RWPE1 (cell line): ENCODE measurements at regions not wholly inside any gene's neighbourhood (a gene's known extent, or its start where the extent isn't known, plus 50 kb on each side); places are given as distances from the start of the nearest gene placed in this dataset.

Source experiments
- CTCF ChIA-PET: fragments of 350-600 bp; sonication (Branson Sonifier 250); formaldehyde crosslinking; extraction: SDS; loops from one replicate; lab custom pipeline; 2021; lab: Yijun Ruan, JAX
- POLR2A ChIA-PET: fragments of 400-600 bp; formaldehyde crosslinking; extraction: SDS; loops from one replicate; lab custom pipeline; 2020; ENCODE audit warnings: antibody characterized with exemption; ENCODE audit not compliant: low non-redundant PET; lab: Yijun Ruan, JAX
- DNase-seq: peaks from one replicate; pipeline ENCODE4 v3.0.0; 2012; ENCODE audit warnings: low spot score
- H3K27ac ChIP-seq: fragments of 450-650 bp; 2 replicates; pipeline ENCODE4 v1.5.1; 2017
- TF ChIP-seq, protein P1 (sequence below): fragments of 450-650 bp; conservative IDR thresholded peaks from 2 replicates; pipeline ENCODE4 v1.5.1; 2017; ENCODE audit warnings: low read depth, mild to moderate bottlenecking

DNA sequence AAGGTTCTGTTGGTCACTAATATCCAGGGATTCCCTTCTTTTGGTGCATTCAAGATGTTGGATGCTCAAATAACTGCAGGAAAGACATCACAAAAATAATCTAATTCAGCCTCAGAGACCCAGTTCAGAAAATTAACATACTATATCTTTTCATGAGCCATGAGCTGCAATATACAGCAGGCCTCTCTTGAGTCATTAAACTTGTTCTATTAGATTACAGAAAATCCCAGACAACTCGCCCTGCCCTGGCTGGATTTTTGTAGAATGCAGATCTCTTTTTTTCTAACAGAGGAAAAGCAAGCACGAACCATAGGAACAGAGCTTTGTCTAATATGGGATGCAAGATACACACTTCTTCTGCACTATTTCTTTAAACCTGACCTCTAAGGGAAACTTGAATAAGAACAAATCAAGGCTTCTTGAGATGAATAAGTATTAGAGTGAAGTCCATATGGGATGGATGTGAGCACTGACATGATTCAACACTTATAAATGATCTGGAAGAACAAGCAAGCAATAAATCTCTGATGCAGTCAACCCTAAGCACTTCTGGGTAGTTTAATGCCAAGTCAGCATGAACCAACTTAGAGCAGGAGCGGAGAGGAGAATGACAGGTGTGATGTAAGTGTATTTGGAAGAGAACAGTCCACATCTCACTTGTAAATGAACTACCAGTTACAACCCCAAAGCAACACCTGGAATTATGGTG is 70.7 kb upstream of the GNAO1 start:
- DNase-seq = no peak
- TF ChIP-seq, protein P1, sequence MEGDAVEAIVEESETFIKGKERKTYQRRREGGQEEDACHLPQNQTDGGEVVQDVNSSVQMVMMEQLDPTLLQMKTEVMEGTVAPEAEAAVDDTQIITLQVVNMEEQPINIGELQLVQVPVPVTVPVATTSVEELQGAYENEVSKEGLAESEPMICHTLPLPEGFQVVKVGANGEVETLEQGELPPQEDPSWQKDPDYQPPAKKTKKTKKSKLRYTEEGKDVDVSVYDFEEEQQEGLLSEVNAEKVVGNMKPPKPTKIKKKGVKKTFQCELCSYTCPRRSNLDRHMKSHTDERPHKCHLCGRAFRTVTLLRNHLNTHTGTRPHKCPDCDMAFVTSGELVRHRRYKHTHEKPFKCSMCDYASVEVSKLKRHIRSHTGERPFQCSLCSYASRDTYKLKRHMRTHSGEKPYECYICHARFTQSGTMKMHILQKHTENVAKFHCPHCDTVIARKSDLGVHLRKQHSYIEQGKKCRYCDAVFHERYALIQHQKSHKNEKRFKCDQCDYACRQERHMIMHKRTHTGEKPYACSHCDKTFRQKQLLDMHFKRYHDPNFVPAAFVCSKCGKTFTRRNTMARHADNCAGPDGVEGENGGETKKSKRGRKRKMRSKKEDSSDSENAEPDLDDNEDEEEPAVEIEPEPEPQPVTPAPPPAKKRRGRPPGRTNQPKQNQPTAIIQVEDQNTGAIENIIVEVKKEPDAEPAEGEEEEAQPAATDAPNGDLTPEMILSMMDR = no peak
- CTCF ChIA-PET = interaction anchor here (0.5 to 0.6 kb wide), 2 partner anchors 129 to 160 kb away, joined by 3 to 4 read pairs; no protein-coding TSS in a partner anchor
- POLR2A ChIA-PET = no interaction called here
- H3K27ac ChIP-seq = no peak overlapping the region

DNA sequence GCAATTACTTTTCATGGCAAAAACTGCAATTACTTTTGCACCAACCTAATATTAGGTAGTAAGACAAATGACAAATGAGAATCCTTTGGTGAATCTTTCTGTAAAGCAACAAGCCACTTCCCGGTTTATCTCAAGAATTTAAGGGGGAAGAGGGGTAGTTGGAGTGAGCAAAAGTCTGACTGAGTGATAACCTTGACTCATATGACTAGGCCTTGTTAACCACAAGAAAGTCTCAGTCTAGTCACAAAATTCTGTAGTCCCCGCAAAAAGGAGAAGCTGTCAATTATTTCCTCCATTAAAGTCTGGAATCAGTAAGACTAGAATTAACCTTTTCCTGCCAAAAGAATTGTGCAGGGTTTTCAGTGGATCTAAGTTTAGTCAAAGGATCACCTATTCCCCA is 72.2 kb upstream of the GNAO1 start:
- ChIA-PET POLR2A (no interaction called here), CTCF (no interaction called here)
- no peak overlapping the region for H3K27ac ChIP-seq
- DNase-seq = no peak
- TF ChIP-seq, protein P1 = no peak

DNA sequence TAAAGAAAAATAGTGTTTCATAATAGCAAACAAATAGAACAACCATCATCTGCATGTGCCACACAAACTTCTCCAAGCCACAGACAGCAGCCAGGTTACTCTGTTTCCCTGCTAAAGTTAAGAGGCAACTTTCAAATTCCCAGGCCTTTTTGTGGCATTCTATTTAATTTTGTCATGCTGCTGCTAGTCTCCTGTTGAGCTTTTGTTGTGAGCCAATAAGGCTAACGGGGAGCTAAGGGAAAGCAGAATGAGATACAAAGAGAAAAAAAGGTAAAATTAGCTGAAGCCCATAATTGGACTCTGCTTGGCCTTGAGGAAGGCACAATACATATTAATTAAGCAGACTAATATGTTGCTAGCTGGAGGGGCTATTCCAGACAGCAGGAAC is 74.7 kb upstream of the GNAO1 start:
- TF ChIP-seq, protein P1 = no peak
- no peak for DNase-seq
- POLR2A ChIA-PET = no interaction called here
- no peak overlapping the region for H3K27ac ChIP-seq
- CTCF ChIA-PET = no interaction called here

DNA sequence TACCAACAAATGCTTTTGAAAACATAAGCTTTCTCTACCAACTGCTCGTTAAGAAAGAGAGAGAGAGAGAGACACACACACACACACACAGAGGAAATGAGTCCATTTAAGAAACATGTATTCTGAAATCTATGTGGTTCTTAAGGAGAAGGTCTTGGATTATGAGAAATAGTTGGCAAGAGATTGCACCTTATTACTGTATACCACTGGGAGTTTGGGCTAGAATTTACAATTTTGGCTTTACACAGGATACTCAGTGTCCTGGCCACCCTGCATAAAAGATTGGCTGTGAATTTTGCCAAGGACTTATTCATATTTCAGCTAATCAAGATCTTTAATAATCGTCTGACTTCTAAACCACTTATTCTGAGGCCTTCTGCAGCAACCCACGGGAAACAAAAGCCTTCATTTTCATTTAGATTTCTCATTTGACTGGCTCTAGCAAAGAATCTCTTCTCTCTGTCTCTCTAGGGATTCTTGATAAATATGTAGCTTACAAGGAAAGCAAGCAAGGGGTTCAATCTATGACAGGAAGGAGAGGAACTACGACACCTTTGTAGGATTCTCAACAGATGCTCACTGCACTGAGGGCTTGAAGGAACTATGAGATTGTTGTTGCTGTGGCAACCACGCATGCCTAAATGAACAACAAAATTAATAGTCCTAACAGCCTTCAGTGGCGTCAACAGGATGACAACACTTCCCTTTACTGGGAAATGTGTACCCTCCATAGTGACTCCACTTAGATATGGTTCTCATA is 75.3 kb upstream of the GNAO1 start:
- TF ChIP-seq, protein P1 = no peak
- POLR2A ChIA-PET = no interaction called here
- H3K27ac ChIP-seq = no peak overlapping the region
- DNase-seq = no peak
- CTCF ChIA-PET = no interaction called here

DNA sequence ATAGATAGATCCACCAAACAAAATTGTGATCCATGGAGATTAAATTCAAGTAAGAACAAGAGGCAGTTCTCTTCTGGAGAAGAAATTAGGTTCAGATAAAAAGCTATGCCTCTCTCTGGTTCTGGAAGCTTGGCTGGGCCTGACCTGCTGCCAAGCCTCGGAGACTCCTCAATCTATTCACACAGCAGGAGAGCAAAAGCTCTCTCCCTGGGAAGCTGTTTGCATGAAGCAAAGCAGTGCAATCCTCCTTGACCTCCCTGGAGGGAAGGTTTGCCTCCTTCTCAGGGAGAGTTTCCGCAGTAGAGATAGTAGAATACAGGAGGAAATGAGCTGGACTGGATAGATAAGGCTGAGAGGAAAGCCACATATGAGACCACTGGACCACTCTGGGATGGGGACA is 78.1 kb upstream of the GNAO1 start:
- TF ChIP-seq, protein P1 = no peak
- CTCF ChIA-PET = interaction anchor here (0.7 kb wide), 1 partner anchor 15 kb away, joined by 5 read pairs; no protein-coding TSS in a partner anchor
- DNase-seq = no peak
- POLR2A ChIA-PET = no interaction called here
- no peak overlapping the region for H3K27ac ChIP-seq

DNA sequence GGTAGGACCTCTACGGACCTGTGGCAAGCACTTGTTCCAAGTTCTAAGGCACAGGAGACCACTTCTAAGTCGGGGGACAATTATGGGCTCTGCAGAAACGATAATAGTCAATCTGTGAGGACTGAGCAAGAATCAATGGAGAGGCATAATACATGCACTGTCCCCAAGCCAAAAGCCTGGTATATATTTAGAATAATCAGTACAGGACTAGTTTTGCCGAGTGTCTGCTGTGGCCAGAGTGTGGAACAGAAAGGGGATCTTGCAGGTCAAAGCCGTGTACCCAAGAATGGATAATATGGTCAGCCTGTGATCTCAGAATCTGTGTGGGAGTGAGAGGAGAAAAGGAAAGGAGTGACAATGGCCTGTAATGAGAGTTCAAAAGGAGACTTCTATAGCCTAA is 80.2 kb upstream of the GNAO1 start:
- ChIA-PET POLR2A (no interaction called here), CTCF (interaction anchor here (0.7 kb wide), 1 partner anchor 208 kb away, joined by 6 read pairs; no protein-coding TSS in a partner anchor)
- TF ChIP-seq, protein P1 = no peak
- no peak for DNase-seq
- H3K27ac ChIP-seq = no peak overlapping the region
